Neural progenitor cell (in vitro differentiated cells): ENCODE measurements at regions not wholly inside any gene's neighbourhood (a gene's known extent, or its start where the extent isn't known, plus 50 kb on each side); places are given as distances from the start of the nearest gene placed in this dataset.

ENCODE experiments used
- CTCF ChIP-seq: fragments of 200-600 bp; sonication (generic); IDR thresholded peaks from 2 replicates; pipeline ENCODE4 v1.5.1; 2017; ENCODE audit warnings: antibody characterized with exemption, mild to moderate bottlenecking
- EZH2 ChIP-seq: fragments of 200-600 bp; sonication (generic); IDR thresholded peaks from 2 replicates; pipeline ENCODE4 v1.6.1; 2017; ENCODE audit warnings: antibody characterized with exemption, mild to moderate bottlenecking, moderate library complexity

- TF ChIP-seq CTCF (no peak), EZH2 (no peak)
Observed at GRCh38 chr16:6146356-6146755, 1048.8 kb upstream of the EEF2KMT start.
